ENCODE measurements at regions not wholly inside any gene's neighbourhood (a gene's known extent, or its start where the extent isn't known, plus 50 kb on each side); places are given as distances from the start of the nearest gene placed in this dataset.

- Histone ChIP-seq H3K36me3 (ENCODE audit: control insufficient read depth, insufficient read depth, low read length) (no peaks in the 10 kb centered on the region), H3K27me3 (replicated peaks; ENCODE audit: control insufficient read depth, insufficient read depth, low read length) (no peaks in the 10 kb centered on the region), H3K4me3 (ENCODE audit: low read depth, low read length) (no peak overlapping the region), H3K9me3 (no peaks in the 10 kb centered on the region; the same call in 1 of the 2 replicates), H3K4me1 (no peaks in the 10 kb centered on the region)
- no TSS peak for BruUV-seq (replicated peaks)
- CTCF ChIA-PET, result no interaction called here
- Mint-ChIP-seq H3K4me1 (ENCODE audit: low read depth, unreplicated experiment) (no peaks in the 10 kb centered on the region), H3K27me3 (ENCODE audit: insufficient read depth, unreplicated experiment) (no peaks in the 10 kb centered on the region), H3K9me3 (ENCODE audit: unreplicated experiment) (no peaks in the 10 kb centered on the region), H3K27ac (ENCODE audit: unreplicated experiment) (no peak overlapping the region), H3K36me3 (ENCODE audit: insufficient read depth, unreplicated experiment) (no peaks in the 10 kb centered on the region), H3K4me3 (ENCODE audit: unreplicated experiment) (no peak overlapping the region)
- no peak for DNase-seq
- POLR2A ChIA-PET, result no interaction called here
- intact Hi-C loops (cut with micrococcal nuclease; ENCODE audit: unreplicated experiment), result no loop called here
- TF ChIP-seq CTCF (IDR thresholded peaks at IDR 0.05; ENCODE audit: insufficient read depth in 1 of 2, low read depth in 1 of 2, low read length in 1 of 2, severe bottlenecking in 1 of 2, unreplicated experiment in 1 of 2), result no peak
Observed at GRCh38 chr3:34956511-34956910, 682.8 kb upstream of the ARPP21 start.

- Mint-ChIP-seq H3K4me1 (ENCODE audit: low read depth, unreplicated experiment) (no peaks in the 10 kb centered on the region), H3K27me3 (ENCODE audit: insufficient read depth, unreplicated experiment) (no peaks in the 10 kb centered on the region), H3K4me3 (ENCODE audit: unreplicated experiment) (no peak overlapping the region), H3K27ac (ENCODE audit: unreplicated experiment) (no peak overlapping the region), H3K9me3 (ENCODE audit: unreplicated experiment) (no peaks in the 10 kb centered on the region), H3K36me3 (ENCODE audit: insufficient read depth, unreplicated experiment) (no peaks in the 10 kb centered on the region)
- Histone ChIP-seq H3K9me3 (no peaks in the 10 kb centered on the region; the same call in 1 of the 2 replicates), H3K4me1 (no peaks in the 10 kb centered on the region), H3K27me3 (replicated peaks; ENCODE audit: control insufficient read depth, insufficient read depth, low read length) (no peaks in the 10 kb centered on the region), H3K4me3 (ENCODE audit: low read depth, low read length) (no peak overlapping the region), H3K36me3 (ENCODE audit: control insufficient read depth, insufficient read depth, low read length) (no peaks in the 10 kb centered on the region)
- DNase-seq, result no peak
- no TSS peak for BruUV-seq (replicated peaks)
- ChIA-PET CTCF (no interaction called here), POLR2A (no interaction called here)
- intact Hi-C loops (cut with micrococcal nuclease; ENCODE audit: unreplicated experiment), result no loop called here
- no peak for TF ChIP-seq CTCF (IDR thresholded peaks at IDR 0.05; ENCODE audit: insufficient read depth in 1 of 2, low read depth in 1 of 2, low read length in 1 of 2, severe bottlenecking in 1 of 2, unreplicated experiment in 1 of 2)
Observed at GRCh38 chr3:34957677-34958076, 681.6 kb upstream of the ARPP21 start.

- Histone ChIP-seq H3K27me3 (replicated peaks; ENCODE audit: control insufficient read depth, insufficient read depth, low read length) (no peaks in the 10 kb centered on the region), H3K4me3 (ENCODE audit: low read depth, low read length) (no peak overlapping the region), H3K36me3 (ENCODE audit: control insufficient read depth, insufficient read depth, low read length) (no peaks in the 10 kb centered on the region), H3K4me1 (no peaks in the 10 kb centered on the region), H3K9me3 (no peaks in the 10 kb centered on the region)
- H3K27ac Mint-ChIP-seq (ENCODE audit: unreplicated experiment), result no peak overlapping the region
- TF ChIP-seq CTCF (IDR thresholded peaks at IDR 0.05; ENCODE audit: insufficient read depth in 1 of 2, low read depth in 1 of 2, low read length in 1 of 2, severe bottlenecking in 1 of 2, unreplicated experiment in 1 of 2), result no peak
- no peaks in the 10 kb centered on the region for H3K36me3 Mint-ChIP-seq (ENCODE audit: insufficient read depth, unreplicated experiment)
- H3K4me3 Mint-ChIP-seq (ENCODE audit: unreplicated experiment), result no peak overlapping the region
- DNase-seq, result no peak
- no TSS peak for BruUV-seq (replicated peaks)
- CTCF ChIA-PET, result no interaction called here
- POLR2A ChIA-PET, result no interaction called here
- no peaks in the 10 kb centered on the region for H3K9me3 Mint-ChIP-seq (ENCODE audit: unreplicated experiment)
- intact Hi-C loops (cut with micrococcal nuclease; ENCODE audit: unreplicated experiment), result no loop called here
- H3K27me3 Mint-ChIP-seq (ENCODE audit: insufficient read depth, unreplicated experiment), result no peaks in the 10 kb centered on the region
- no peaks in the 10 kb centered on the region for H3K4me1 Mint-ChIP-seq (ENCODE audit: low read depth, unreplicated experiment)
Observed at GRCh38 chr3:34969513-34969912, 669.8 kb upstream of the ARPP21 start.

Data from Caco-2 (cell line).